Activated T-helper 1 cell treated with anti-CD3 and anti-CD28 coated beads, Interleukin-12 subunit alpha, Interleukin-12 subunit beta, Interleukin-2, Interleukin-4 antibody, amounts not matched to agents 30 ng/mL and 10 ng/mL and 1 ng/mL, durations not matched to agents 14 hours and 24 hours and 36 hours (primary cell): ENCODE measurements at regions not wholly inside any gene's neighbourhood (a gene's known extent, or its start where the extent isn't known, plus 50 kb on each side); places are given as distances from the start of the nearest gene placed in this dataset.

ENCODE experiments used
- DNase-seq: peaks from one replicate; pipeline ENCODE4 v3.0.0; 2021; ENCODE audit warnings: low spot score
- H3K27ac Mint-ChIP-seq: one replicate; pipeline ENCODE4 v1.8.0; 2021; ENCODE audit warnings: mild to moderate bottlenecking, mixed read lengths
- H3K27me3 Mint-ChIP-seq: one replicate; pipeline ENCODE4 v1.8.0; 2022; ENCODE audit warnings: mild to moderate bottlenecking, moderate library complexity, mixed read lengths; ENCODE audit not compliant: insufficient read depth
- H3K36me3 Mint-ChIP-seq: one replicate; pipeline ENCODE4 v1.8.0; 2021; ENCODE audit warnings: low read depth, mixed read lengths
- H3K4me1 Mint-ChIP-seq: one replicate; pipeline ENCODE4 v1.8.0; 2021; ENCODE audit warnings: low read depth, mixed read lengths
- H3K4me3 Mint-ChIP-seq: one replicate; pipeline ENCODE4 v1.8.0; 2021; ENCODE audit warnings: mild to moderate bottlenecking, moderate library complexity, mixed read lengths
- H3K9me3 Mint-ChIP-seq: one replicate; pipeline ENCODE4 v1.8.0; 2021; ENCODE audit warnings: mixed read lengths
- intact Hi-C: fragments of 100-400 bp; cut with micrococcal nuclease; formaldehyde crosslinking; loops from one replicate; pipeline ENCODE4 v1.15.1; 2024

DNA sequence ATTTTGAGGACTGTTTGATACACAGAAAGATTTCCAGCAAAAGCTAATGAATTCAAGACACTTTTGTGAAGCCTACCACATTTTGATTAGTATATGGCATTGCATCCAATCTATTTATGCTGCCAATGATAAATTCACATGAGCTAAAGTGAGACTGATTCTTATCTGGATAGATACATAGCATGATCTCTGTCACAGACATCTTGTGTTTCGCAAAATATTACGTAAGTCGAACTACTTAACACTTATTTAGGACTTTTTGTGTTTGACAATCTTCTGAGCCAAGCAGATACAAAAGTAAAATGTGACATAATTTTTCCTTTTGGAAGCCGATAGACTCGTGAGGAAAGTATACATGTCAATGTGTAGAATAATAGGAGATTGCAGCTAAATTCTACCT lies 251.6 kb downstream of the HACE1 start:
- intact Hi-C loops: loop anchor here (10.0 kb wide), 2 partner anchors 77 to 167 kb away; no protein-coding TSS in a partner anchor
- no peaks in the 10 kb centered on the region for H3K36me3 Mint-ChIP-seq
- H3K9me3 Mint-ChIP-seq: no peaks in the 10 kb centered on the region
- no peak for DNase-seq
- H3K27ac Mint-ChIP-seq: no peak overlapping the region
- peaks cover 16% of the 10 kb centered on the region for H3K4me1 Mint-ChIP-seq
- H3K4me3 Mint-ChIP-seq: no peak overlapping the region
- no peaks in the 10 kb centered on the region for H3K27me3 Mint-ChIP-seq

DNA sequence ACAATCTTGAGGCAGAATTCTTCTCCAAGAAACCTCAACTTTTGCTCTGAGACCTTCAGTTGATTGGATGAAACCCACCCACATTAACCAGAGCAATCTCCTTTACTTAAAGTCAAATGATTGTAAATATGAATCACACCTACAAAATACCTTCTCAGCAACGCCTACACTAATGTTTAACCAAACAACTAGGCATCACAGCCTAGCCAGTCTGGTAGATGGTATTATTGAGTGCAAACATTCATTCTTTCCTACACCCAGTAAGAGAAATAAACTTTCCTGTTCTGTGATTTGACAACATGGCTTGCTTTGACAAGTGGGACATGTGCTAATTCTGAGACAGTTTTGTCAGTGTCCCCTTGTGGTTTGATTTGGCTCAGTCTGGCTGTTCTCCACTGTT lies 252.2 kb downstream of the HACE1 start:
- no peak for DNase-seq
- H3K27me3 Mint-ChIP-seq: no peaks in the 10 kb centered on the region
- H3K36me3 Mint-ChIP-seq: no peaks in the 10 kb centered on the region
- H3K27ac Mint-ChIP-seq: no peak overlapping the region
- intact Hi-C loops: loop anchor here (10.0 kb wide), 2 partner anchors 77 to 167 kb away; no protein-coding TSS in a partner anchor
- peaks cover 22% of the 10 kb centered on the region for H3K4me1 Mint-ChIP-seq
- H3K9me3 Mint-ChIP-seq: no peaks in the 10 kb centered on the region
- H3K4me3 Mint-ChIP-seq: no peak overlapping the region

- no peak overlapping the region for H3K4me3 Mint-ChIP-seq
- H3K4me1 Mint-ChIP-seq: peaks cover 22% of the 10 kb centered on the region
- H3K36me3 Mint-ChIP-seq: no peaks in the 10 kb centered on the region
- H3K27me3 Mint-ChIP-seq: no peaks in the 10 kb centered on the region
- intact Hi-C loops: loop anchor here (10.0 kb wide), 2 partner anchors 78 to 168 kb away; no protein-coding TSS in a partner anchor
- DNase-seq: no peak
- no peaks in the 10 kb centered on the region for H3K9me3 Mint-ChIP-seq
- no peak overlapping the region for H3K27ac Mint-ChIP-seq
Observed at GRCh38 chr6:104606361-104606760, 253.4 kb downstream of the HACE1 start.

DNA sequence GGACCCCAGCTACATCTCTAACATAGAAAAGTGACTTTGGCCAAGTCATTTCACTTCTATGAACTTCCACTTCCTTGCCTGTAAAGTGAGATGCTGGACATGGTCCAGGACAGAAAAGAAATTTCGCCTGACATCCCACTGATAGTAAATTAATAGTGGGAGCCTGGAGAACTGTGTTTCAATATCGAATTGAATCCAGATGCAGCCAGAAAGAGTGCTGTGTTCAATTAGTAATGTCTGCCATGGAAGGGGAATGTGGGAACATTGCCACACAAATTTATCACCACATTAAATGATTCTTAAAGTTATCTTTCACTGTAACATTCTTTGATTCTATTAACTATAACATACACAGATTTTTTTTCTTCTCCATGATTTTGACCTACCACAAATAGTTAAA lies 255.0 kb downstream of the HACE1 start:
- intact Hi-C loops: loop anchor here (10.0 kb wide), 2 partner anchors 80 to 170 kb away; no protein-coding TSS in a partner anchor
- DNase-seq: no peak
- H3K4me1 Mint-ChIP-seq: peaks cover 22% of the 10 kb centered on the region
- no peak overlapping the region for H3K27ac Mint-ChIP-seq
- no peak overlapping the region for H3K4me3 Mint-ChIP-seq
- H3K36me3 Mint-ChIP-seq: no peaks in the 10 kb centered on the region
- no peaks in the 10 kb centered on the region for H3K27me3 Mint-ChIP-seq
- no peaks in the 10 kb centered on the region for H3K9me3 Mint-ChIP-seq

DNA sequence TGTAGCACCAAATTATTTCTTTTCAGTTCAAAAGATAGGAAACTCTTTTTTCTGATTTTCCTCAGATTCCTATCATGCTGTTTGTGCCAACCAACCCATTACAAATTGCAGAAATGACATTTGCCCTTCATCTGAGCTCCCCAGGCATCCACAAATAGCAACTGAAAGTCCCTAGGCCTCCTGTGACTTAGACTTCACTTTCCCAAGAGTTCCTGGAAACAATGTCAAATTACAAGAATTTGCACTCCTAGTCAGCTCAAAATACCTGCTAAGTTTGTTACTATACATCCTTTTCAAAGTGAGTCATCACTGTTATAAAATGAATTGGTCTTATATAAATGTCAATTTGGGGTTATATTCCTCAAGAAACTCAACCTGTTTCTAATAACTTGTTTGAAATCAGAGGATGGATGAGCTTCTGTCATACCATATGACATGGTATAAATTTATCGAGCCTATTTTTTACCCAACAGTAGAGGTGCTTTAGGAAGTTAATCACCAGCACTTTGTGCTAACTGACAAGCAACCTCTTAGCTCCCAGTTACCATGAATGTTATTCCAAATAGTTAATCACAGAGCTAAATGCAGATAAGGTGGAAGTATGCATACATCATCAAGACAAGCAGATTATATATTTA lies 256.5 kb downstream of the HACE1 start:
- no peak for DNase-seq
- H3K27ac Mint-ChIP-seq: no peak overlapping the region
- intact Hi-C loops: loop anchor here (10.0 kb wide), 2 partner anchors 82 to 172 kb away; no protein-coding TSS in a partner anchor

DNA sequence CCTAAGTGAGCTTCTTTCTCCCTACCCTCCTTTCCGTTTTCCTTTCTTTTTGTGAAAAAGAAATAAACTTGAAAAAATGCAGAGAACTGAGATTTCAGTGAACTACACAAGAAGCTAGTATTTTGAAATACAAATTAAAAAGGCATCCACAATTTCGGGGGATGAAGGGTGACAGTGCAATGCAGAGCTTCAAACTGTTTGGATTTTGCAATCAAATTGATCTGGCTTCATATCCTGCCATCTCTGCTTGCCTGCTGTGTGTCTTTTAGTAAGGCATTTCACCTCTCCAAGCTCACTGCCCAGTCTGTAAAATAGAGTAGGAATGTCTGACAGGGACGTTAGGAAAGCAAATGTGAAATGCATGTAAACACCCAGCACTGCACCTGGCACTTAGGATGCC lies 258.0 kb downstream of the HACE1 start:
- H3K27me3 Mint-ChIP-seq: no peaks in the 10 kb centered on the region

More for the DNA sequence above, 256.5 kb downstream of the HACE1 start:
- Mint-ChIP-seq H3K36me3 (no peaks in the 10 kb centered on the region), H3K9me3 (no peaks in the 10 kb centered on the region), H3K4me3 (no peak overlapping the region), H3K27me3 (no peaks in the 10 kb centered on the region), H3K4me1 (peaks cover 22% of the 10 kb centered on the region)

DNA sequence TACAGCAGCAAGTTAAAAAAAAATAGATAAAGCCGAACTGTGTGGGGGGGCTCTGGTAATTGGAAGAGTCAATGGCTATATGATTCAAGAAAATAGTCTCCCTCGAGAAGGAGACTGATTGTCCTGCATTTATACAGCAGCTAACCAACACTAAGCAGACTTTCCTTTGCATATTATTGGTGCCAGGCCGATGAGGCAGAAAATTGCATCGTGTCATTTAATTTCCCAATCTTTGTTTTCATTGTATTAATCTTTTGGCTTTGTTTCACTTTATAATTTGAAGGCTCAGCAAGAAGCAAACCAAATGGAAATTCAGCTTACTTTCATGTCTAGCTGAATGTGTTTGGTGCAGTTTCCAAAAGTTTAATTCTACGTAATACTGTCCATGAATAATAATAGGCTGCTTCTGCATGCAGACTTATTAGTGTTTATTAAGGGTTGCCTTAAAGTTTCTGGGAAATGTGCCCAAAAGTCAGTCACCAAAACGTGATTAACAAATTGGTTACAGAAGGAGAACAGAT lies 258.5 kb downstream of the HACE1 start:
- H3K27ac Mint-ChIP-seq: no peak overlapping the region
- peaks cover 13% of the 10 kb centered on the region for H3K4me1 Mint-ChIP-seq

More for the DNA sequence above, 258.0 kb downstream of the HACE1 start:
- Mint-ChIP-seq H3K36me3 (no peaks in the 10 kb centered on the region), H3K4me1 (peaks cover 13% of the 10 kb centered on the region), H3K27ac (no peak overlapping the region), H3K4me3 (no peak overlapping the region), H3K9me3 (no peaks in the 10 kb centered on the region)
- no peak for DNase-seq
- intact Hi-C loops: loop anchor here (10.0 kb wide), 2 partner anchors 83 to 173 kb away; no protein-coding TSS in a partner anchor

GRCh38 chr6:104600639-104600931 lies 259.1 kb downstream of the HACE1 start:
- Mint-ChIP-seq H3K4me3 (no peak overlapping the region), H3K27ac (no peak overlapping the region), H3K27me3 (peaks cover 2% of the 10 kb centered on the region), H3K4me1 (peaks cover 13% of the 10 kb centered on the region), H3K9me3 (no peaks in the 10 kb centered on the region), H3K36me3 (no peaks in the 10 kb centered on the region)
- no peak for DNase-seq
- intact Hi-C loops: loop anchor here (10.0 kb wide), 2 partner anchors 84 to 174 kb away; no protein-coding TSS in a partner anchor

More for the DNA sequence above, 258.5 kb downstream of the HACE1 start:
- Mint-ChIP-seq H3K9me3 (no peaks in the 10 kb centered on the region), H3K36me3 (no peaks in the 10 kb centered on the region), H3K4me3 (no peak overlapping the region), H3K27me3 (peaks cover under 1% of the 10 kb centered on the region)
- DNase-seq: no peak
- intact Hi-C loops: loop anchor here (10.0 kb wide), 2 partner anchors 84 to 174 kb away; no protein-coding TSS in a partner anchor

DNA sequence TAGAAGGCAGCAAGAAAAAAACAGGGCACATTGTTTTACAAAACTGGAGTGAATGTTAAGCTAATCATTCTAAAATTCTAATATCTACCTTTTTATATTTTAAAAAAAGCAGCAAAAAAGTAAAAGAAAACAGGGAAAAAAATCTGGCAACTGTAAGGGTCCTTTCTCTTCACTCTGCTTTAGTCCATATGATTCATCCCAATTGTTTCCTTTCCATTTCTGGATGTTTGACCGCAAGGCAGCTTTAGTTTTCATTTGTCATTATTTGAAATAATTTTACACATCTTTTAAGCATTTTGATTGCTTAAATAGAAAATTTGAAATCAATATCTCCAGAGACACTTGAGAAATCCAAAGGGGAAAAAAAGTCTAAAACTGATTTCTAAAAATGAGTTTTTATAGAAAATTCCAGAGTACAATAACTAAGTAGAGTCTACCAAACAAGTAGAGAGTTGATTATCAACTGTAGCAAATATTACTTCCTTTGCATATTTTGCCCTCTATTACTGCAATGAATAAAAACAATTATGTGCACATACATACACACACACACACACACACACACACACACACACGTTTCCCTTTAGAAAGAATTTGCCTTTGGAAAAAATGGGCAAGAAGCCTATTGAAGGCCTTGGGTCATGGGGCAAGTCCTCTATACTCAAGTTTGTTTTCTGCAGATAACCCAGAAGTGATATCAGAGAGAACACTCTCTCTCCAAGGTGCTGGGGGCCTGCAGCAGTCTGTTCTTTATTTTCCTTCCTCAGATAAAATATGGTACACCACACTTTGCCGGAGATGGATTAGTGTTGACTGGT lies 259.7 kb downstream of the HACE1 start:
- no peaks in the 10 kb centered on the region for H3K9me3 Mint-ChIP-seq
- intact Hi-C loops: loop anchor here (10.0 kb wide), 2 partner anchors 85 to 175 kb away; no protein-coding TSS in a partner anchor
- no peak overlapping the region for H3K4me3 Mint-ChIP-seq
- H3K36me3 Mint-ChIP-seq: no peaks in the 10 kb centered on the region
- no peak for DNase-seq
- peaks cover 13% of the 10 kb centered on the region for H3K4me1 Mint-ChIP-seq
- H3K27me3 Mint-ChIP-seq: peaks cover 2% of the 10 kb centered on the region
- no peak overlapping the region for H3K27ac Mint-ChIP-seq

DNA sequence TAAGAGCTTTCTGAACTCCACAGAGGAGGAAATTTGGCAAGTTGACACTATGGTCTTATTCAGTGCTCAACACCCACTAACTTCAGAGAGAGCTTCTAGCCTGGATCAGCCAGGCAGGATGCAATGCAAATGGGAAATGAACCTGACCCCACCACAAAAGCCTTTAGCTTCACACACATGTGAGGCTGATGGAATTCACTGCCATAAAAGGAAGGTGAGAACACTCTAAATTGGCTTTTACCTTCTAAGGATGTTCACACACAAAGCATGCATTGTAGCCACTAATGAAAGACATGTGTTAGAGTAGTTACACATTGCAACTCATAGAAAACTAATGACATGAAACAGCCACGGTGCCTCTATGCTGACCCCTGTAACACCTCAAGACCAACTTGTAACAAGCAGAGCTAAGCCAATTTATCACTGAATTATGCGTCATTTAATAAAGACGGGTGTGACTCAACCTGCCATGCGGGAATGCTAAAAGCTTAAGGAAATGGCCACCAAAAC lies 262.1 kb downstream of the HACE1 start:
- Mint-ChIP-seq H3K36me3 (no peaks in the 10 kb centered on the region), H3K27ac (no peak overlapping the region), H3K27me3 (peaks cover 3% of the 10 kb centered on the region), H3K4me1 (peaks cover under 1% of the 10 kb centered on the region), H3K4me3 (no peak overlapping the region), H3K9me3 (no peaks in the 10 kb centered on the region)
- intact Hi-C loops: no loop called here
- no peak for DNase-seq

DNA sequence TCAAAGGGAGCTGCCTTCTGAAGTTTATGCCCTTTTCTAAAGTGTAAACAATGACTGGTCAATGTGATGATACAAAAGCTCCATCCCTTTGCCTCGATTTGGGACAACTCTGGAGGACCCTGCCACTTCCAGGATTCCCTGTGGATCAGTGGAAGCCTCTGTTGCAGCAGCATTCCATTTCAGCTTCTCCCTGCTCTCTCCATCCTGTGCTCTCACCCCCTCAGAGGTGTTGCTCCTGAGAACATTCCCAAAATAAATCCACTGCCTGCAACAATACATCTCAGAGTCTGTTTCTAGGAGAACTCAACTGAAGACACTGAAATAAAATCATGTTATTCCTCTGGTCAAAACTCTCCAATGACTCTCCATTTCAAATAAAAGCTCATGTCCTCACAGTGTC lies 263.6 kb downstream of the HACE1 start:
- peaks cover 3% of the 10 kb centered on the region for H3K27me3 Mint-ChIP-seq
- H3K27ac Mint-ChIP-seq: no peak overlapping the region
- H3K4me1 Mint-ChIP-seq: no peaks in the 10 kb centered on the region
- H3K4me3 Mint-ChIP-seq: no peak overlapping the region
- no peaks in the 10 kb centered on the region for H3K36me3 Mint-ChIP-seq
- no peak for DNase-seq
- no peaks in the 10 kb centered on the region for H3K9me3 Mint-ChIP-seq
- intact Hi-C loops: no loop called here

GRCh38 chr6:104595311-104595820 lies 264.4 kb downstream of the HACE1 start:
- no peak overlapping the region for H3K27ac Mint-ChIP-seq
- no peaks in the 10 kb centered on the region for H3K9me3 Mint-ChIP-seq
- intact Hi-C loops: no loop called here
- peaks cover 3% of the 10 kb centered on the region for H3K27me3 Mint-ChIP-seq
- no peak for DNase-seq
- H3K4me1 Mint-ChIP-seq: no peaks in the 10 kb centered on the region
- no peak overlapping the region for H3K4me3 Mint-ChIP-seq
- no peaks in the 10 kb centered on the region for H3K36me3 Mint-ChIP-seq
